Keratinocyte (primary cell): ENCODE measurements at regions not wholly inside any gene's neighbourhood (a gene's known extent, or its start where the extent isn't known, plus 50 kb on each side); places are given as distances from the start of the nearest gene placed in this dataset.

Experiments used
- DNase-seq: peaks from one replicate; pipeline ENCODE4 v3.0.0-alpha.2; 2011; ENCODE audit warnings: low read depth, missing footprints, low spot score
- FAIRE-seq: peaks from 2 replicates; lab custom pipeline; 2011; peaks lifted over from hg19 to GRCh38; lab: Jason Lieb, UNC
- H2AFZ ChIP-seq: 2 replicates; pipeline ENCODE4 v1.6.0; 2012; ENCODE audit warnings: low read length, control low read depth, inconsistent platforms; ENCODE audit not compliant: control insufficient read depth
- H3K27ac ChIP-seq: 2 replicates; pipeline ENCODE4 v1.5.1; 2011; ENCODE audit warnings: low read length; ENCODE audit not compliant: control insufficient read depth, insufficient read depth
- H3K27me3 ChIP-seq: 3 replicates; pipeline ENCODE4 v1.6.0; 2011; ENCODE audit warnings: low read length; ENCODE audit not compliant: control insufficient read depth, insufficient read depth; ENCODE audit errors: extremely low read depth
- H3K36me3 ChIP-seq, 2 experiments: 2 replicates in 1 of 2; 3 replicates in 1 of 2; pipeline ENCODE4 v1.5.1; 2011; ENCODE audit warnings: low read length in 2 of 2, mild to moderate bottlenecking in 1 of 2; ENCODE audit not compliant: control insufficient read depth in 2 of 2, insufficient read depth in 2 of 2; ENCODE audit errors: extremely low read depth in 1 of 2
- H3K4me1 ChIP-seq: 3 replicates; pipeline ENCODE4 v1.5.1; 2011; ENCODE audit warnings: low read length; ENCODE audit not compliant: control insufficient read depth, insufficient read depth; ENCODE audit errors: extremely low read depth
- H3K4me2 ChIP-seq: 3 replicates; pipeline ENCODE4 v1.6.0; 2011; ENCODE audit warnings: low read depth, low read length; ENCODE audit not compliant: control insufficient read depth, insufficient read depth; ENCODE audit errors: extremely low read depth
- H3K4me3 ChIP-seq, 3 experiments: fragments of 200-600 bp in 1 of 3; sonication (generic) in 1 of 3; 2 replicates in 2 of 3; 3 replicates in 1 of 3; pipeline ENCODE4 v1.5.1; 2011 to 2016; ENCODE audit warnings: low read length in 3 of 3, mild to moderate bottlenecking in 3 of 3, control low read depth in 2 of 3, inconsistent platforms in 1 of 3, low read depth in 1 of 3, mixed read lengths in 1 of 3, mixed run types in 1 of 3, moderate library complexity in 1 of 3; ENCODE audit not compliant: control insufficient read depth in 2 of 3, insufficient read depth in 2 of 3; ENCODE audit errors: extremely low read depth in 1 of 3
- H3K79me2 ChIP-seq: 2 replicates; pipeline ENCODE4 v1.6.0; 2012; ENCODE audit warnings: low read length; ENCODE audit not compliant: control insufficient read depth, insufficient read depth
- H3K9ac ChIP-seq: 3 replicates; pipeline ENCODE4 v1.6.0; 2011; ENCODE audit warnings: low read length; ENCODE audit not compliant: control insufficient read depth, insufficient read depth; ENCODE audit errors: extremely low read depth
- H3K9me1 ChIP-seq: 3 replicates; pipeline ENCODE4 v1.6.0; 2011; ENCODE audit warnings: low read length; ENCODE audit not compliant: control insufficient read depth, insufficient read depth; ENCODE audit errors: extremely low read depth
- H3K9me3 ChIP-seq: 2 replicates; pipeline ENCODE4 v1.5.1; 2012; ENCODE audit warnings: low read depth, low read length; ENCODE audit not compliant: control insufficient read depth
- H4K20me1 ChIP-seq: 3 replicates; pipeline ENCODE4 v1.6.0; 2011; ENCODE audit warnings: low read length; ENCODE audit not compliant: control insufficient read depth, insufficient read depth; ENCODE audit errors: extremely low read depth
- CTCF ChIP-seq, 3 experiments: IDR thresholded peaks in 1 of 3; conservative IDR thresholded peaks in 1 of 3; optimal IDR thresholded peaks in 1 of 3; 2 replicates in 2 of 3; 3 replicates in 1 of 3; pipeline versions ENCODE3 to v1.5.1; 2011; ENCODE audit warnings: low read length in 3 of 3, mild to moderate bottlenecking in 3 of 3, moderate library complexity in 2 of 3, control low read depth in 1 of 3, inconsistent platforms in 1 of 3; ENCODE audit not compliant: insufficient read depth in 2 of 3; ENCODE audit errors: extremely low read depth in 1 of 3
- EZH2 ChIP-seq: IDR thresholded peaks from one replicate; pipeline ENCODE4 v1.6.1; 2012; ENCODE audit warnings: inconsistent platforms, mild to moderate bottlenecking, low read length, moderate library complexity
- dilution Hi-C: fragments of 300-500 bp; cut with MboI; formaldehyde crosslinking; loops from one replicate; pipeline ENCODE4 v1.7.0; 2020; ENCODE audit warnings: low sequenced_read_pairs; ENCODE audit not compliant: extremely low pct_ligation_motif_present

- H3K36me3 ChIP-seq = no peaks in the 10 kb centered on the region
- no peak overlapping the region for H3K27ac ChIP-seq
- no peaks in the 10 kb centered on the region for H4K20me1 ChIP-seq
- DNase-seq = no peak
- no peak overlapping the region for H3K9ac ChIP-seq
- peak overlapping the region; percentile 38 for H2AFZ ChIP-seq
- H3K79me2 ChIP-seq = no peaks in the 10 kb centered on the region
- TF ChIP-seq CTCF (optimal IDR thresholded peaks at IDR 0.05 in 1 of 3, IDR thresholded peaks at IDR 0.05 in 1 of 3, conservative IDR thresholded peaks at IDR 0.05 in 1 of 3; ENCODE audit: extremely low read depth in 1 of 3, insufficient read depth in 2 of 3, low read length in 3 of 3) = no peak
- no peak for TF ChIP-seq EZH2
- no peak overlapping the region for H3K4me2 ChIP-seq
- FAIRE-seq = no peak
- H3K9me3 ChIP-seq = no peaks in the 10 kb centered on the region
- dilution Hi-C loops = no loop called here
- no peaks in the 10 kb centered on the region for H3K27me3 ChIP-seq
- H3K4me1 ChIP-seq = no peaks in the 10 kb centered on the region
- H3K9me1 ChIP-seq = no peaks in the 10 kb centered on the region
- no peak overlapping the region for H3K4me3 ChIP-seq
Observed at GRCh38 chr2:7456762-7457161, 539.5 kb downstream of the RNF144A start.

- Histone ChIP-seq H2AFZ (no peak overlapping the region), H3K4me3 (no peak overlapping the region), H3K9me3 (no peaks in the 10 kb centered on the region), H3K36me3 (no peaks in the 10 kb centered on the region), H3K27me3 (no peaks in the 10 kb centered on the region), H3K9me1 (no peaks in the 10 kb centered on the region), H3K27ac (no peak overlapping the region), H4K20me1 (no peaks in the 10 kb centered on the region), H3K9ac (no peak overlapping the region), H3K4me1 (no peaks in the 10 kb centered on the region), H3K4me2 (no peak overlapping the region), H3K79me2 (no peaks in the 10 kb centered on the region)
- no peak for TF ChIP-seq EZH2
- no peak for TF ChIP-seq CTCF (optimal IDR thresholded peaks at IDR 0.05 in 1 of 3, IDR thresholded peaks at IDR 0.05 in 1 of 3, conservative IDR thresholded peaks at IDR 0.05 in 1 of 3; ENCODE audit: extremely low read depth in 1 of 3, insufficient read depth in 2 of 3, low read length in 3 of 3)
- dilution Hi-C loops = no loop called here
- no peak for FAIRE-seq
- DNase-seq = no peak
Observed at GRCh38 chr2:7458066-7458465, 540.9 kb downstream of the RNF144A start.
